GM12892 (cell line): ENCODE measurements at regions not wholly inside any gene's neighbourhood (a gene's known extent, or its start where the extent isn't known, plus 50 kb on each side); places are given as distances from the start of the nearest gene placed in this dataset.

ENCODE experiments used
- POLR2A ChIP-seq: IDR thresholded peaks from 2 replicates; pipeline ENCODE4 v1.6.1; 2011; ENCODE audit warnings: low read depth, low read length, control low read depth
- POLR2AphosphoS5 ChIP-seq: IDR thresholded peaks from 2 replicates; pipeline ENCODE4 v1.6.1; 2011; ENCODE audit warnings: low read depth, low read length, control low read depth

GRCh38 chr21:19640964-19641363, 1237.4 kb upstream of the TMPRSS15 start:
- no peak for TF ChIP-seq POLR2A
- no peak for TF ChIP-seq POLR2AphosphoS5
